ENCODE measurements at regions not wholly inside any gene's neighbourhood (a gene's known extent, or its start where the extent isn't known, plus 50 kb on each side); places are given as distances from the start of the nearest gene placed in this dataset.

DNA sequence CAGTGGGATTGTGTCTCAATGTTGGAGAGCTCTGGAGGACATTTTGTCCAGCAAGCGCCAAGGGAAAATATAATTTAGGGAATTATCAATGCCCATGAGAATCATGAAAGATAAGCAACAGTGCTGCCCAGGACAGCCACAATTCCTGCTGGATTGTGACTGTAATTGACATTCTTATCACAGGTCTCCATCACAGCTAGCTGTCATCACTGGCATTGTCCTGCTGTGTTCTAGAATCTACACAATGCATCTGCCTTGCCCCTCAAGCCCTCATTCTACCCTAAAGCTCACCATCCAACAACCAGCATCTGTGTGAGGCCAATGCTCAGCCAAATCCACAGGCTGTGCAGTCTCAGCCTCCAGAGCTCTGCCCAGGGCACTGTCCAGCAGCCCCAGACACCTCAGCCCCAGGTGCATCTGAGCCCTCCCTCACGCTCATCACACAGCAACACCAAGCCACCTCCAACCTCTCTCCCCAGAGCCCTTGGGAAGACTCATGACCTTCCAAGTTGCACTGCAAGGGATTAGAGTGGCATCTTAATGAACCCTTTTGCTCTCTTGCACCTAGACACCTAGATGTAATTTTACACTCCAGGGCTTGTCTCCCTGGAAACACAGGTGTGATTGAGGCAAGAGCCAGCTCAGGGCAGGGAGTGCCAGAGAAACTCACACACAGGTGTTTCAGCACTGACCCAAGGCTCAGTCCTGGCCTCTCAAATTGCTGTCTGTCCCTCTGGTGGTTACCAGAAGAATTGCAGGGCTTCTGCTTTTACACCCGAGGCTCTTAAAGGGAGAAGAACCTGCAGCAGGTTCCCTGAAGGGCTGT, 85.2 kb upstream of the PHACTR3 start:
- TF ChIP-seq POLR2AphosphoS5 (IDR thresholded peaks at IDR 0.05; ENCODE audit: borderline replicate concordance, low read depth, low read length) (no peak), EZH2 (IDR thresholded peaks at IDR 0.05) (no peak)
